ENCODE measurements at regions not wholly inside any gene's neighbourhood (a gene's known extent, or its start where the extent isn't known, plus 50 kb on each side); places are given as distances from the start of the nearest gene placed in this dataset.
"Not testable (repeated sequence)": the region's sequence is repeated elsewhere in the genome, so short reads cannot be mapped to it uniquely, and the experiment has no call there.

GRCh38 chr12:47307680-47308399 lies 228.1 kb upstream of the AMIGO2 start:
- in situ Hi-C loops (cut with HindIII; ENCODE audit: low pct_unique_long_range_greater_than_20kb, low sequenced_read_pairs) = no loop called here
- DNase-seq (ENCODE audit: low read depth) = peak; percentile 75

DNA sequence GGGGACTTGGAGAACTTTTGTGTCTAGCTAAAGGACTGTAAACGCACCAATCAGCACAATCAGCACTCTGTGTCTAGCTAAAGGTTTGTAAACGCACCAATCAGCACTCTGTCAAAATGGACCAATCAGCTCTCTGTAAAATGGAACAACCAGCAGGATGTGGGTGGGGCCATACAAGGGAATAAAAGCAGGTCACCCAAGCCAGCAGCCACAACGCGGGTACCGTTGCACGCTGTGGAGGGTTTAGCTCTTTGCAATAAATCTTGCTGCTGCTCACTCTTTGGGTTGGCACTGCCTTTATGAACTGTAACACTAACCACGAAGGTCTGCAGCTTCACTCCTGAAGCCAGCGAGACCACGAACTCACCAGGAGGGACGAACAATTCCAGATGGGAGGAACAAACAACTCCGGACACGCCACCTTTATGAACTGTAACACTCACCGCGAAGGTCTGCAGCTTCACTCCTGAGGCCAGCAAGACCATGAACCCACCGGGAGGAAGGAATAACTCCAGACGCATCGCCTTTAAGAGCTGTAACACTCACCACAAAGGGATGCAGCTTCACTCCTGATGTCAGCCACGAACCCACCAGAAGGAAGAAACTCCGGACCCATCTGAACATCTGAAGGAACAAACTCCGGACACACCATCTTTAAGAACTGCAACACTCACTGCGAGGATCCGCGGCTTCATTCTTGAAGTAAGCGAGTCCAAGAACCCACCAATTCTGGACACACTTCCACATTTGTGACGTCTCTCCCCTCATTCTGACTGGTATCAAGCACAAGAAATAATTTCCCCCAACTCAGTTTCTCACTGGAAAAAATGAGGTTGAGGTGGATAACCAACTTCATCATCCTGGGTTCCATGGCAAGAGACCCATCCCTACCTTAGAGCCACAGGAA lies 227.3 kb upstream of the AMIGO2 start:
- in situ Hi-C loops (cut with HindIII; ENCODE audit: low pct_unique_long_range_greater_than_20kb, low sequenced_read_pairs) = not testable (repeated sequence)
- DNase-seq (ENCODE audit: low read depth) = peak; percentile 18

DNA sequence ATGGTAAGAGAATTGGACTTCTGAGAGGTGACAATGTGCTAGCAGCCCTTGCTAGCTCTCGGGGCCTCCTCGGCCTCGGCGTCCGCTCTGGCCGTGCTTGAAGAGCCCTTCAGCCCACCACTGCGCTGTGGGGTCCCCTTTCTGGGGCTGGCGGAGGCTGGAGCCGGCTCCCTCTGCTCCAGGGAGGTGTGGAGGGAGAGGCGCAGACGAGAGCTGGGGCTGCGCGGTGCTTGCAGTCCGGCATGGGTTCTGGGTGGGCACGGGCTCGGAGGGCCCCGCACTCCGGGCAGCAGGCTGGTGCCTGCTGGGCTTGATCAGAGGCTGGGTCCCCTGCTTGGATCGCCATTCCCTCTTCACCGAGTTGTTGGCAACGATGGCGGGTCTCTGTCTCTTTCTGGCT lies 226.4 kb upstream of the AMIGO2 start:
- no peak for DNase-seq (ENCODE audit: low read depth)

DNA sequence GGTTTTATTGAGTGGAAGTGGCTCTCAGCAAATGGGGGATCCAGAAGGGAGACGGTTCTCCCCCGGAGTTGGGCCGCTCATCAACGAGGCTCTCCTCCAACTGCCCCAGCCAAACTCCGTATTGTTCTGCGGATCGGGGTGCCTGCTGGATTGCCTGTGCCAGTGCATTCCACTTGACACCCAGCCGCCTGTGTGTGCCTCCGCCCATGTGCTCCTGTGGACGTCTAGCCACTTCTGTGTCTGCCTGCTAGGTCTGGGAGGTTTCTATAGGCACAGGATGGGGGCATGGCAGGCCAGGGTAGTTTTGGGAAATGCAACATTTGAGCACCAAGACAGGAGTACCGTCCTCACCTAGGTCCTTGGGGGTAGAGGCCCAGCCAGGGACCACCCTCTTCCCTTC lies 225.7 kb upstream of the AMIGO2 start:
- in situ Hi-C loops (cut with HindIII; ENCODE audit: low pct_unique_long_range_greater_than_20kb, low sequenced_read_pairs) = no loop called here
- DNase-seq (ENCODE audit: low read depth) = no peak

More for the DNA sequence above, 226.4 kb upstream of the AMIGO2 start:
- in situ Hi-C loops (cut with HindIII; ENCODE audit: low pct_unique_long_range_greater_than_20kb, low sequenced_read_pairs) = no loop called here

DNA sequence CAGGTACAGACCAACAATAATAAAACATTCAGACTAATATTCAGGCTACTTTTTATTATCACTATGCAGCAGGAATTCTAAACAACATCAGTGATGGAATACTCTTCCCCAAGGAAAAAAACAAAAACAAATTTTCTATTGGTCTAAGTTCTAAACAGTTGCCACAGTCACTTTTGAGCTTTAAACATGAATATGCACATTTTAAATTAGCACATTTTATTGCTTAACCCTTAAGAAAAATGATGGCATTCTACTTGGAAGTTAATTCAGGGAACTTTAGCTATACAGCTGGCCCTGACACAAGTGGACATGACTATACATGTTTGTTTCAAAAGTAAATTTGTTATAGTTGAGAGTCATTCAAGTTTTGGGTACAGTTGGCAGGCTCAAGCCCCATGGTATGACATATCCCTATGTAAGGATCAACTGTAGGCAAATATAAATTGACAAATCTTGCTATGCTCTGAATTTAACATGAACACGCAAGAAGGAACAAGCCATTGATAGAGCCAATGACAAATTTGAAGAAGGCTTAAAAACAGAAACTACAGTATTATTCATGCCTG lies 224.3 kb upstream of the AMIGO2 start:
- no peak for DNase-seq (ENCODE audit: low read depth)
- in situ Hi-C loops (cut with HindIII; ENCODE audit: low pct_unique_long_range_greater_than_20kb, low sequenced_read_pairs) = no loop called here

DNA sequence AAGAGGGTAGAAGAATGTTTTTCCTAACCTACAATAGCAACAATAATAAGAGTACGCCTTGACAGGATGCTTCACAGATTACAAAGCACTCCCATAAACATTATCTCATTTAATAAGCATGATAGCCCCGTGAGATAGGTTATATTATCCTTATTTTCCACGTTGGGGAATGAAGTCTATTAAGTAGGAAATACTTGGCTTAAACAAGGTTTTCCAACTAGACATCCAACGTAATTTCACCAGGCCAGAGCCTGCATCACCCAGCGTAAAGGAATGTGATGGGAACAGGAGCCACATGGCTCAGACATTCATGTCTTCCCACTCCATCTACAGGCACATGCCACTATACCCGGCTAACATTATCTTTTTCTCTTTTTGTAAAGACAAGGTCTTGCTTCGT lies 223.4 kb upstream of the AMIGO2 start:
- in situ Hi-C loops (cut with HindIII; ENCODE audit: low pct_unique_long_range_greater_than_20kb, low sequenced_read_pairs) = no loop called here
- DNase-seq (ENCODE audit: low read depth) = peak; percentile 59

- DNase-seq (ENCODE audit: low read depth) = peak; percentile 79
- in situ Hi-C loops (cut with HindIII; ENCODE audit: low pct_unique_long_range_greater_than_20kb, low sequenced_read_pairs) = no loop called here
Observed at GRCh38 chr12:47302111-47302671, 222.4 kb upstream of the AMIGO2 start.

- in situ Hi-C loops (cut with HindIII; ENCODE audit: low pct_unique_long_range_greater_than_20kb, low sequenced_read_pairs) = no loop called here
- DNase-seq (ENCODE audit: low read depth) = no peak
Observed at GRCh38 chr12:47299586-47299985, 219.8 kb upstream of the AMIGO2 start.

- no peak for DNase-seq (ENCODE audit: low read depth)
- in situ Hi-C loops (cut with HindIII; ENCODE audit: low pct_unique_long_range_greater_than_20kb, low sequenced_read_pairs) = no loop called here
Observed at GRCh38 chr12:47297993-47298392, 218.2 kb upstream of the AMIGO2 start.

DNA sequence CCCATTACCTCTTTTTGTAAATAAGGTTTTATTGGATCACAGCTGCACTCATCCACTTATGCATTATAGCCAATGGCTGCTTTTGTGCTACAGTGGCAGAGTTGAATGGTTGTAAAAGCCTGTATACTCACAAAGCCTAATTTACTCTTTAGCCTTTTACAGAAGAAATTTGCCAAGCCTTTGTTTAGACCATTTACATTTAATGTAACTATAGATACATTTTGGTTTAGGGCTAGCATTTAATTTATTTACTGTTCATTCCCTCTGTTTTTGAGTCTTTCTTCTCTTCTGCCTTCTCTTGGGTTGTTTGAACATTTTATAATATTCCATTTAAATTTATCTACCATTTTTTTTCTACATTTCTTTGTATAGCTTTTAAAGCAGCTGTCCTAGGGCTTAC lies 217.1 kb upstream of the AMIGO2 start:
- in situ Hi-C loops (cut with HindIII; ENCODE audit: low pct_unique_long_range_greater_than_20kb, low sequenced_read_pairs) = no loop called here
- DNase-seq (ENCODE audit: low read depth) = no peak

GRCh38 chr12:47293406-47293805 lies 213.6 kb upstream of the AMIGO2 start:
- in situ Hi-C loops (cut with HindIII; ENCODE audit: low pct_unique_long_range_greater_than_20kb, low sequenced_read_pairs) = no loop called here
- no peak for DNase-seq (ENCODE audit: low read depth)

DNA sequence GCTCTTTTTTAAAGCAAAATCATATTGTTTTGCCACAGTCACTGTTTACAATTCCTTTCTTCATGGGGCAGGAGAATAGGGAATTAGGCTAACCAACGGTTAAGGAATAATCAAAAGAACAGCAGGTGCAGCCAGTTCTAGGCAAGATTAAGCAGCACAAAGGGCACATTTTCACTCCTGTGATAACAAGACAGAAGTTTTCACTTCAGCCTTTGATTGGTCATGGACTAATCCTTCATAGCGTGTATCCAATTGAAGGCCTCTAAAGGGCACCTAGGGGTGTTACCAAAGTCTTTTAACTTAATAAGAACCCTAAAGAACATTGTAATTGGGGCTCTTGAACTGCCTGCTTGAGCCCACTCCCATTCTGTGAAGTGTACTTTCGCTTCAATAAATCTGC lies 206.9 kb upstream of the AMIGO2 start:
- in situ Hi-C loops (cut with HindIII; ENCODE audit: low pct_unique_long_range_greater_than_20kb, low sequenced_read_pairs) = no loop called here

More for the DNA sequence above, 206.9 kb upstream of the AMIGO2 start:
- no peak for DNase-seq (ENCODE audit: low read depth)
